T-helper 2 cell treated with Interferon-gamma antibody and Interleukin-4, amounts not matched to agents 5 μg/mL and 100 μg/mL, for 36 hours (primary cell): ENCODE measurements at regions not wholly inside any gene's neighbourhood (a gene's known extent, or its start where the extent isn't known, plus 50 kb on each side); places are given as distances from the start of the nearest gene placed in this dataset.
"Not testable (repeated sequence)": the region's sequence is repeated elsewhere in the genome, so short reads cannot be mapped to it uniquely, and the experiment has no call there.

ENCODE experiments used
- DNase-seq: peaks from one replicate; pipeline ENCODE4 v3.0.0; 2021; ENCODE audit warnings: low spot score
- H3K27ac Mint-ChIP-seq: one replicate; pipeline ENCODE4 v1.8.0; 2021; ENCODE audit warnings: mild to moderate bottlenecking, mixed read lengths
- H3K27me3 Mint-ChIP-seq: one replicate; pipeline ENCODE4 v1.8.0; 2021; ENCODE audit warnings: low read depth, mixed read lengths
- H3K36me3 Mint-ChIP-seq: one replicate; pipeline ENCODE4 v1.8.0; 2021; ENCODE audit warnings: low read depth, mixed read lengths
- H3K4me1 Mint-ChIP-seq: one replicate; pipeline ENCODE4 v1.8.0; 2021; ENCODE audit warnings: low read depth, mixed read lengths
- H3K4me3 Mint-ChIP-seq: one replicate; pipeline ENCODE4 v1.8.0; 2022; ENCODE audit warnings: mild to moderate bottlenecking, moderate library complexity, mixed read lengths
- H3K9me3 Mint-ChIP-seq: one replicate; pipeline ENCODE4 v1.8.0; 2021; ENCODE audit warnings: mixed read lengths

GRCh38 chr4:75254745-75255144 lies 259.5 kb downstream of the RCHY1 start:
- no peaks in the 10 kb centered on the region for H3K4me1 Mint-ChIP-seq
- H3K36me3 Mint-ChIP-seq, result no peaks in the 10 kb centered on the region
- H3K27me3 Mint-ChIP-seq, result no peaks in the 10 kb centered on the region
- H3K9me3 Mint-ChIP-seq, result no peaks in the 10 kb centered on the region
- H3K4me3 Mint-ChIP-seq, result no peak overlapping the region
- no peak for DNase-seq
- no peak overlapping the region for H3K27ac Mint-ChIP-seq

- H3K36me3 Mint-ChIP-seq, DNase-seq, H3K4me1 Mint-ChIP-seq, H3K4me3 Mint-ChIP-seq, H3K27ac Mint-ChIP-seq, H3K9me3 Mint-ChIP-seq, H3K27me3 Mint-ChIP-seq: not testable (repeated sequence)
Measured at GRCh38 chr4:75253094-75253493, 261.1 kb downstream of the RCHY1 start.

DNA sequence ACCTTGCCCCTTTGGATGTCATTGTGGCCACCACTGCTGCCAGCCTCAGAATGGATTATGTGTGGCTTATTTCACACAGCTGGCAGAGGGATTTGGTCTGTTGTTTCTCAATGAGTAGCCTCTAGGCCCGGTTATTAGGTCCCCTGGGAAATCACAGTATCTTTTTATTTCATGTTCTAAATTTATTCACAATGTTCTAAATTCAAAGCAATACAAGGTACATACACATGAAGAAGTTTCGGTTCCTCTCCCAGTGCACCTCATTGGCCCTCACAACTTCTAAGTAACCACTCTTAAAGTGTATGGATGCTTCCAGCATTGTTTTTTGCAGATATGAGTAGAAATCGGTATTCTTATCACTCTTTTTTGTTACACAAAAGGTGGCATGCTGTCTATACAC lies 262.7 kb downstream of the RCHY1 start:
- no peak for DNase-seq
- H3K4me1 Mint-ChIP-seq, result no peaks in the 10 kb centered on the region
- H3K27ac Mint-ChIP-seq, result no peak overlapping the region
- H3K4me3 Mint-ChIP-seq, result no peak overlapping the region
- no peaks in the 10 kb centered on the region for H3K36me3 Mint-ChIP-seq
- H3K27me3 Mint-ChIP-seq, result no peaks in the 10 kb centered on the region
- no peaks in the 10 kb centered on the region for H3K9me3 Mint-ChIP-seq

- H3K27ac Mint-ChIP-seq, result no peak overlapping the region
- no peaks in the 10 kb centered on the region for H3K36me3 Mint-ChIP-seq
- H3K9me3 Mint-ChIP-seq, result no peaks in the 10 kb centered on the region
- no peak overlapping the region for H3K4me3 Mint-ChIP-seq
- no peaks in the 10 kb centered on the region for H3K4me1 Mint-ChIP-seq
- H3K27me3 Mint-ChIP-seq, result no peaks in the 10 kb centered on the region
- no peak for DNase-seq
Measured at GRCh38 chr4:75249739-75250138, 264.5 kb downstream of the RCHY1 start.

DNA sequence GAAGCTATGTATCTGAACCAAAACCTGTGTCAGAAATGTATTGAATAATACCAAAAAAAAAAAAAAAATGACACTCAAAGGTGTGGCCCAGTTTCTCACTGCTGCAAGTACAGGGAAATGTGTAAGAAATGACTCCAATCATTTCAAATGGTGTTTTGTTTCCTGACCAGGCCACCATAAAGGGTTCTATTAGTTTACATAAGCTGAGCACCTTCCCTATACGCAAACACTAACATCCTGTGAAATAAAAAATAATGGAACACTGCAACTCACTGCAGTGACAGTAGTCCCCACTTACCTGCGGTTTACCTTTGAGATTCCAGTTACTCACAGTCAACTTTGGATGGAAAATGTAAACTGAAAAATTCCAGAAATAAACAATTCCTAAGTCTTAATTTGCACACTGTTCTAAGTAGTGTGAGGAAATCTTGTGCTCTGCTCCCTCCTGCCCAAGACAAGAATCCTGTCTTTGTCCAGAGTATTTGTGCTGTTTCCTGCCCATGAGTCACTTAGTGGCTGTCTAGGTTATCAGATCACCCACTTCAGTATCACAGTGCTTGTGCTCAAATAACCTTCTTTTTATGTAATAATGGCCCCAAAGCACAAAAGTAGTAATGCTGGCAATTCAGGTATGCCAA lies 265.3 kb downstream of the RCHY1 start:
- no peaks in the 10 kb centered on the region for H3K4me1 Mint-ChIP-seq
- no peaks in the 10 kb centered on the region for H3K27me3 Mint-ChIP-seq
- H3K36me3 Mint-ChIP-seq, result no peaks in the 10 kb centered on the region
- H3K4me3 Mint-ChIP-seq, result no peak overlapping the region
- no peak overlapping the region for H3K27ac Mint-ChIP-seq
- H3K9me3 Mint-ChIP-seq, result no peaks in the 10 kb centered on the region
- DNase-seq, result no peak

DNA sequence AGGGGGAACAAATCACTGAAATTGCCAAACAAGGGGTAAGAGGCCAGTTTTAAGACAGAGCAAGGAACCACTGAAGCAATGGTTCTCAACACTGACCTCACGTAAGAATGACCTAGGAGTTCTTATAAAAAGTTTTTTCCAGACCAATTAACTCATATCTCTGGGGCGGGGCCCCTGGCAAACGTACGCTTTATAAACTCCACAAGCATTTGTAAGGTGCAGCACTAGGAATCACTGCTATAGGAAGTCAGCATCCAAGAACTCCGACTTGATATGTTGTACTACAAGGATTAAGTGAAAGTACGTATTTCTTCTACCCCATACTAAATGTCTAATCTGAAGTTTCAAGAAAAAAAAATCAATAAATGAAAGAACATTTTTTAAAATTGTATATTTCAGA lies 269.9 kb downstream of the RCHY1 start:
- no peaks in the 10 kb centered on the region for H3K4me1 Mint-ChIP-seq
- H3K27ac Mint-ChIP-seq, result no peak overlapping the region
- H3K27me3 Mint-ChIP-seq, result no peaks in the 10 kb centered on the region
- DNase-seq, result no peak
- no peaks in the 10 kb centered on the region for H3K36me3 Mint-ChIP-seq
- H3K4me3 Mint-ChIP-seq, result no peak overlapping the region
- no peaks in the 10 kb centered on the region for H3K9me3 Mint-ChIP-seq

DNA sequence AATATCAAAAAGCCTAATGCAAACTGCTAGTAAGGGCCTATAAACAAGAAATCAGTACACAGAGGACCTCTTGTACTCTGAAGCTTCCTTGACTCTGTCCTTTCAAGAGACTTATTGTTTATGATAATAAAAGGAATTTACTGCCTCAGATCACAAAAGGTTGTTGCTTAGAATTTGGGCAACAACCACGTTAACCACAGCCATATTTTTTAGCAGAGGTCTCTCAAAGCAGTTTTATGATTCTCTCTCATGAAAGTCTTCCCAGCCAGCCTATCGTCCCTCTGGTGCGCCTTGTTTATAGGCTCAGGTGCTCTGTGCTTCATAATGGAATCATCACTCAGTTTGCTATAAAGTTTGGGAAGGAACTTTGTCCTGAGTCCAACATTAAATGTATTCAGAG lies 270.6 kb downstream of the RCHY1 start:
- Mint-ChIP-seq H3K27me3 (no peaks in the 10 kb centered on the region), H3K27ac (no peak overlapping the region), H3K4me1 (no peaks in the 10 kb centered on the region), H3K4me3 (no peak overlapping the region), H3K9me3 (no peaks in the 10 kb centered on the region), H3K36me3 (no peaks in the 10 kb centered on the region)
- DNase-seq, result no peak

- DNase-seq, result no peak
- no peaks in the 10 kb centered on the region for H3K9me3 Mint-ChIP-seq
- H3K4me1 Mint-ChIP-seq, result no peaks in the 10 kb centered on the region
- no peak overlapping the region for H3K4me3 Mint-ChIP-seq
- H3K27me3 Mint-ChIP-seq, result no peaks in the 10 kb centered on the region
- H3K36me3 Mint-ChIP-seq, result no peaks in the 10 kb centered on the region
- no peak overlapping the region for H3K27ac Mint-ChIP-seq
Measured at GRCh38 chr4:75235359-75235951, 278.7 kb downstream of the RCHY1 start.

DNA sequence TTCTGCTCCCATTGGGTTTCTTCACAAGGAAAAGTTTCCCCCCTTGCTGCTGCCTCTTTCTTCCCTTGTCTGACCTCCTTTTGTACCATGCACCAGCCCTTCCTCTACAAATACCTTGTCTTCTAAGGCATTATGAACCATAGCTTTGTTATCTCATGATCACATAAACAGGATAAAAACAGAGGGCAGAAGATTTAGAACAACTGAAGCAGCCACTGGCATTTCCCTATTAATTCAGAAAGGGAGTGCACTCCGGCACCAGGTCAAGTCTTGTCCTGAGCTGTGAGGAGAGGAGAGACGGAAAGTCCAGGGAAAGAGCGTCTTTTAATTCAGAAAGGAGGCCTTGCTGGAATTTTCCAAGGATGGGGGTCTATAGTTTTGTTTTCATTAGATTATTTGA lies 281.7 kb downstream of the RCHY1 start:
- Mint-ChIP-seq H3K9me3 (no peaks in the 10 kb centered on the region), H3K4me1 (no peaks in the 10 kb centered on the region), H3K27me3 (no peaks in the 10 kb centered on the region), H3K27ac (no peak overlapping the region), H3K4me3 (no peak overlapping the region), H3K36me3 (no peaks in the 10 kb centered on the region)
- no peak for DNase-seq

- Mint-ChIP-seq H3K27me3 (no peaks in the 10 kb centered on the region), H3K9me3 (no peaks in the 10 kb centered on the region), H3K4me1 (no peaks in the 10 kb centered on the region), H3K36me3 (no peaks in the 10 kb centered on the region), H3K27ac (no peak overlapping the region), H3K4me3 (no peak overlapping the region)
- DNase-seq, result no peak
Measured at GRCh38 chr4:75229806-75230570, 284.2 kb downstream of the RCHY1 start.

DNA sequence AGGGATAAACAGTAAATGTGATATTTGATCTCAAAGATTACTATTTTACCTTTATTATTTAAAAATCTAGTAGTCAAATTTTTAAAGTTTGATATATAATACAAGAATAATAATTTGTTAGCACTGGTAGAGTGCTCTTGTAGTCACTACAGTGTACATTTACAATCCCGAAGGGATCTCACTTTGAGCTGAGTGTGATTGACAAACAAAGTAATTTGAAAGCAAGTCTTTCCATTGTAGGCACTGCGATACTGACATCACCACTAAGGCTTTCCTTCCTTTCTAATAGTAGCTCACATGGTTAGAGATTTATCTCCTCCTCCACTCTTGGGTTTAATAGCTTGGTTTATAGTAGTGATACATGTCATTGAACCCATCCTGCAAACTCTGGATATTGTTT lies 280.6 kb downstream of the PARM1 start:
- Mint-ChIP-seq H3K4me3 (no peak overlapping the region), H3K9me3 (peaks cover 12% of the 10 kb centered on the region), H3K27ac (no peak overlapping the region), H3K36me3 (no peaks in the 10 kb centered on the region), H3K27me3 (no peaks in the 10 kb centered on the region), H3K4me1 (no peaks in the 10 kb centered on the region)
- DNase-seq, result no peak

DNA sequence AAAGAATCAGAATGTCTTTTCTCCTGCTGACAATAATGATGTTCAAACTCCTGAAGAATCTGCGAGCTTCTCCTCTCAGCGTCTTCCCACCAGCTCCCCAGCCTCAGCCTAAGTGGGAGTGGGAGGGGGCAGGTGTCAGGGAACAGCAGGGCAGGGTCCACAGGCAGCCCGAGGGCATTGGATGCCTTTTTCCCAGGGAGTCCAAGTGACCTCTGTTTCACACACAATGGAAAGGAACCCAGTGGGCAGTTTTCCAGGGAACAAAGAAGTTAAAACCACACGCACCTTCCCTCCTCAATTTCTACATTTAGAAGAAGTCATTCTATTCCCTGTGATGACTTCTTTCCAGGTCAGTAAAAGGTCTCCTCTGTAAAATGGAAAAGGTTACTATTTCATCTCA lies 278.5 kb downstream of the PARM1 start:
- no peak overlapping the region for H3K4me3 Mint-ChIP-seq
- no peaks in the 10 kb centered on the region for H3K36me3 Mint-ChIP-seq
- H3K27me3 Mint-ChIP-seq, result no peaks in the 10 kb centered on the region
- no peak for DNase-seq
- H3K9me3 Mint-ChIP-seq, result peaks cover 5% of the 10 kb centered on the region
- no peak overlapping the region for H3K27ac Mint-ChIP-seq
- H3K4me1 Mint-ChIP-seq, result no peaks in the 10 kb centered on the region

- Mint-ChIP-seq H3K4me3 (no peak overlapping the region), H3K27ac (no peak overlapping the region), H3K36me3 (no peaks in the 10 kb centered on the region)
Measured at GRCh38 chr4:75207902-75208301, 275.0 kb downstream of the PARM1 start.

DNA sequence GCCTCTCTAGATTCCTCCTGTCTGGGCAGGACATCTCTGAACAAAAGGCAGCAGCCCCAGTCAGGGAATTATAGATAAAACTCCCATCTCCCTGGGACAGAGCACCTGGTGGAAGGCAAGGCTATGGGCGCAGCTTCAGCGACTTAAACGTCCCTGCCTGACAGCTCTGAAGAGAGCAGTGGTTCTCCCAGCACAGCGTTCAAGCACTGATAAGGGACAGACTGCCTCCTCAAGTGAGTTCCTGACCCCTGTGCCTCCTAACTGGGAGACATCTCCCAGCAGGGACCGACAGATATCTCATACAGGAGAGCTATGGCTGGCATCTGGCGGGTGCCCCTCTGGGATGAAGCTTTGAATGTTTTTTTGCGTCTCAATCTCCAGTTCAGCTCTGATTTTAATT lies 262.2 kb downstream of the PARM1 start:
- Mint-ChIP-seq H3K36me3 (no peaks in the 10 kb centered on the region), H3K27me3 (no peaks in the 10 kb centered on the region), H3K27ac (no peak overlapping the region), H3K4me1 (no peaks in the 10 kb centered on the region), H3K4me3 (no peak overlapping the region), H3K9me3 (peaks cover 9% of the 10 kb centered on the region)
- no peak for DNase-seq

More at GRCh38 chr4:75207902-75208301, 275.0 kb downstream of the PARM1 start:
- Mint-ChIP-seq H3K4me1 (no peaks in the 10 kb centered on the region), H3K27me3 (no peaks in the 10 kb centered on the region), H3K9me3 (peaks cover 1% of the 10 kb centered on the region)
- no peak for DNase-seq
